Ishikawa (cell line): ENCODE measurements at regions not wholly inside any gene's neighbourhood (a gene's known extent, or its start where the extent isn't known, plus 50 kb on each side); places are given as distances from the start of the nearest gene placed in this dataset.

Experiments
- CREB1 ChIP-seq: IDR thresholded peaks from 2 replicates; pipeline ENCODE4 v1.6.1; 2012; ENCODE audit warnings: low read depth
- EGR1 ChIP-seq: IDR thresholded peaks from 2 replicates; pipeline ENCODE4 v1.6.1; 2012
- EP300 ChIP-seq: IDR thresholded peaks from 2 replicates; pipeline ENCODE4 v1.6.1; 2012; ENCODE audit warnings: borderline replicate concordance
- MAX ChIP-seq: IDR thresholded peaks from 2 replicates; pipeline ENCODE4 v1.6.1; 2012
- NFIC ChIP-seq: IDR thresholded peaks from 2 replicates; pipeline ENCODE4 v1.6.1; 2012
- RAD21 ChIP-seq: IDR thresholded peaks from 2 replicates; pipeline ENCODE4 v1.6.1; 2012; ENCODE audit warnings: low read depth
- REST ChIP-seq: IDR thresholded peaks from 2 replicates; pipeline ENCODE4 v1.6.1; 2012; ENCODE audit warnings: low read depth, mild to moderate bottlenecking
- TCF12 ChIP-seq: IDR thresholded peaks from 2 replicates; pipeline ENCODE4 v1.6.1; 2012; ENCODE audit warnings: low read depth
- TEAD4 ChIP-seq: IDR thresholded peaks from 2 replicates; pipeline ENCODE4 v1.6.1; 2012
- USF1 ChIP-seq: IDR thresholded peaks from 2 replicates; pipeline ENCODE4 v1.6.1; 2012
- YY1 ChIP-seq: IDR thresholded peaks from 2 replicates; pipeline ENCODE4 v1.6.1; 2012; ENCODE audit warnings: low read depth
- ZBTB7A ChIP-seq: IDR thresholded peaks from 2 replicates; pipeline ENCODE4 v1.6.1; 2012; ENCODE audit warnings: low read depth

GRCh38 chr2:21781962-21782361 lies 658.2 kb downstream of the TDRD15 start:
- TF ChIP-seq USF1 (no peak), CREB1 (no peak), RAD21 (no peak), TEAD4 (no peak), EP300 (no peak), MAX (no peak), REST (no peak), YY1 (no peak), ZBTB7A (no peak), TCF12 (no peak), NFIC (no peak), EGR1 (no peak)
